GM12878 (cell line): ENCODE measurements at regions not wholly inside any gene's neighbourhood (a gene's known extent, or its start where the extent isn't known, plus 50 kb on each side); places are given as distances from the start of the nearest gene placed in this dataset.

ENCODE experiments used
- ATAC-seq: fragments of 200-7000 bp; cut with Tn5 transposase; 3 replicates; pipeline ENCODE4 v1.9.1; 2020; ENCODE audit warnings: mild to moderate bottlenecking, moderate library complexity
- BruUV-seq: library from RNA; stranded (reverse); fragments of 400-500 nt; replicated peaks from 2 replicates; lab custom pipeline; 2021; lab: Mats Ljungman, UMichigan
- CTCF ChIA-PET: fragments of 300-600 bp; sonication (Branson Sonifier 250); formaldehyde crosslinking; extraction: SDS; loops from one replicate; lab custom pipeline; 2021; ENCODE audit warnings: inconsistent platforms; lab: Yijun Ruan, JAX
- POLR2A ChIA-PET: fragments of 350-600 bp; formaldehyde crosslinking; extraction: SDS; loops from one replicate; lab custom pipeline; 2021; ENCODE audit warnings: inconsistent platforms; lab: Charles Lee
- RAD21 ChIA-PET: fragments of 300-600 bp; sonication (Branson Sonifier 250); formaldehyde crosslinking; loops from one replicate; lab custom pipeline; 2023; ENCODE audit warnings: antibody characterized with exemption; ENCODE audit not compliant: unreplicated experiment; lab: Charles Lee
- SMC1A ChIA-PET: fragments of 300-600 bp; sonication (Branson Sonifier 250); formaldehyde crosslinking; loops from one replicate; lab custom pipeline; 2023; ENCODE audit not compliant: unreplicated experiment, uncharacterized antibody; lab: Charles Lee
- DNase-seq: peaks from one replicate; pipeline ENCODE4 v3.0.0-alpha.2; 2011; ENCODE audit warnings: low read depth, low spot score
- FAIRE-seq: peaks from 3 replicates; lab custom pipeline; 2011; peaks lifted over from hg19 to GRCh38; lab: Jason Lieb, UNC
- H2AFZ ChIP-seq: 2 replicates; pipeline ENCODE4 v1.6.0; 2011; ENCODE audit warnings: low read depth, low read length, control low read depth; ENCODE audit not compliant: control insufficient read depth
- H3K27ac ChIP-seq: 2 replicates; pipeline ENCODE4 v1.5.1; 2011; ENCODE audit warnings: control low read depth; ENCODE audit not compliant: control insufficient read depth, insufficient read depth
- H3K27me3 ChIP-seq, 2 experiments: replicated peaks in 1 of 2; 2 replicates each; pipeline versions ENCODE4 v1.6.0 to v1.6.1; 2011; ENCODE audit warnings: low read length in 1 of 2; ENCODE audit not compliant: control insufficient read depth in 2 of 2, insufficient read depth in 2 of 2
- H3K36me3 ChIP-seq, 2 experiments: 2 replicates each; pipeline ENCODE4 v1.5.1; 2011; ENCODE audit warnings: low read length in 1 of 2; ENCODE audit not compliant: control insufficient read depth in 2 of 2, insufficient read depth in 2 of 2
- H3K4me1 ChIP-seq: 2 replicates; pipeline ENCODE4 v1.6.1; 2011; ENCODE audit warnings: mild to moderate bottlenecking, low read length, moderate library complexity, mixed read lengths; ENCODE audit not compliant: control insufficient read depth, insufficient read depth
- H3K4me2 ChIP-seq: 2 replicates; pipeline ENCODE4 v1.6.0; 2011; ENCODE audit warnings: control low read depth; ENCODE audit not compliant: control insufficient read depth, insufficient read depth
- H3K4me3 ChIP-seq: fragments of 200-600 bp; sonication (generic); 2 replicates; pipeline ENCODE4 v1.5.1; 2016
- H3K79me2 ChIP-seq: 2 replicates; pipeline ENCODE4 v1.6.0; 2011; ENCODE audit warnings: low read length; ENCODE audit not compliant: control insufficient read depth, insufficient read depth
- H3K9ac ChIP-seq: 2 replicates; pipeline ENCODE4 v1.8.0; 2011; ENCODE audit warnings: low read length, control low read depth, mixed read lengths; ENCODE audit not compliant: control insufficient read depth, insufficient read depth
- H3K9me3 ChIP-seq: replicated peaks from 3 replicates; pipeline ENCODE4 v1.5.1; 2011; ENCODE audit warnings: mild to moderate bottlenecking, low read length; ENCODE audit not compliant: control insufficient read depth, insufficient read depth
- H4K20me1 ChIP-seq: 2 replicates; pipeline ENCODE4 v1.6.0; 2011; ENCODE audit not compliant: control insufficient read depth, insufficient read depth
- CREB1 ChIP-seq: IDR thresholded peaks from 2 replicates; pipeline ENCODE4 v1.6.1; 2012; ENCODE audit warnings: low read depth, mild to moderate bottlenecking, inconsistent platforms
- CREM ChIP-seq: IDR thresholded peaks from 2 replicates; pipeline ENCODE4 v1.6.1; 2014; ENCODE audit warnings: antibody characterized with exemption, low read depth
- GATAD2B ChIP-seq: fragments of 450-650 bp; conservative IDR thresholded peaks from 2 replicates; pipeline ENCODE4 v1.6.1; 2017; ENCODE audit warnings: low read depth, mild to moderate bottlenecking, moderate library complexity
- JUND ChIP-seq: IDR thresholded peaks from 2 replicates; pipeline ENCODE4 v1.6.1; 2012; ENCODE audit warnings: low read depth, mild to moderate bottlenecking, low read length, improper control_type of control experiment, moderate library complexity
- MEF2A ChIP-seq: IDR thresholded peaks from 2 replicates; pipeline ENCODE4 v1.6.1; 2011; ENCODE audit warnings: low read depth, mild to moderate bottlenecking, low read length, moderate library complexity; ENCODE audit not compliant: insufficient read depth
- NFIC ChIP-seq: IDR thresholded peaks from 2 replicates; pipeline ENCODE4 v1.6.1; 2012; ENCODE audit warnings: low read depth, mild to moderate bottlenecking, inconsistent platforms, low read length, moderate library complexity
- NFYA ChIP-seq: IDR thresholded peaks from 2 replicates; pipeline ENCODE4 v1.6.1; 2011; ENCODE audit warnings: low read depth, mild to moderate bottlenecking, low read length, improper control_type of control experiment, borderline replicate concordance
- NRF1 ChIP-seq: conservative IDR thresholded peaks from 2 replicates; pipeline ENCODE4 v1.6.1; 2011; ENCODE audit warnings: mild to moderate bottlenecking, low read depth, low read length, improper control_type of control experiment
- POU2F2 ChIP-seq: IDR thresholded peaks from 3 replicates; pipeline ENCODE4 v1.6.1; 2011; ENCODE audit warnings: low read depth, mild to moderate bottlenecking, low read length, borderline replicate concordance
- SREBF2 ChIP-seq: IDR thresholded peaks from 2 replicates; pipeline ENCODE4 v1.6.1; 2012; ENCODE audit warnings: mild to moderate bottlenecking, low read length
- STAT3 ChIP-seq: IDR thresholded peaks from 2 replicates; pipeline ENCODE4 v1.6.1; 2011; ENCODE audit warnings: low read depth, low read length, improper control_type of control experiment
- WRNIP1 ChIP-seq: IDR thresholded peaks from 2 replicates; pipeline ENCODE4 v1.6.1; 2011; ENCODE audit warnings: low read depth, low read length, improper control_type of control experiment, borderline replicate concordance
- ZNF207 ChIP-seq: fragments of 450-650 bp; IDR thresholded peaks from 2 replicates; pipeline ENCODE4 v1.6.1; 2014; ENCODE audit warnings: antibody characterized with exemption, mild to moderate bottlenecking, borderline replicate concordance
- ZNF217 ChIP-seq: fragments of 450-650 bp; IDR thresholded peaks from 2 replicates; pipeline ENCODE4 v1.6.1; 2017; ENCODE audit warnings: antibody characterized with exemption, mild to moderate bottlenecking
- WGBS: methylation state at CpG from one replicate; pipeline ENCODE4 v1.1.6; 2016; ENCODE audit warnings: low lambda C conversion rate; ENCODE audit not compliant: insufficient replicate concordance, insufficient coverage; ENCODE audit errors: missing lambda C conversion rate; 5-methylcytosine and 5-hydroxymethylcytosine counted together
- in situ Hi-C: fragments of 300-500 bp; cut with MboI; formaldehyde crosslinking; loops from 9 replicates; pipeline ENCODE4 v1.14.3; 2018; ENCODE audit warnings: mixed read lengths
- intact Hi-C: fragments of 100-400 bp; cut with micrococcal nuclease; formaldehyde crosslinking; loops from one replicate; pipeline ENCODE4 v1.14.2; 2022; ENCODE audit not compliant: unreplicated experiment
- TF ChIP-seq, protein P1 (sequence below): fragments of 450-650 bp; conservative IDR thresholded peaks from 2 replicates; pipeline ENCODE4 v1.6.1; 2017; ENCODE audit warnings: mild to moderate bottlenecking, moderate library complexity

DNA sequence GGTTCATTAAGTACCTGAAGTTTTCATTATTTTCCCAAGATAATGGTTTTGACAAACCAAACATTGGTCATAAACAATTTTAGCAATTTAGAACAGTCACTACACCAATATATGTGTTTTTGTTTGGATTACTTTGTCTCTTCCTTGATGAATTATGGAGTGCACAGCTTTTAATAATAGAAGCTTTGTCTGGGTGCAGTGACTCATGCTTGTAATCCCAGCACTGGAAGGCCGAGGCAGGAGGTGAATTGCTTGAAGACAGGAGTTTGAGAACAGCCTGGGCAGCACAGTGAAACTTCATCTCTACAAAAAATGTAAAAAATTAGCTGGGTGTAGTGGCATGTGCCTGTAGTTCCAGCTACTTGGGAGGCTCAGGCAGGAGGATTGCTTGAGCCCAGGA is 89.4 kb upstream of the ANKEF1 start:
- TF ChIP-seq SREBF2: no peak
- no peak for TF ChIP-seq NFIC
- TF ChIP-seq NRF1: no peak
- TF ChIP-seq WRNIP1: no peak
- no peak for TF ChIP-seq ZNF217
- no peak for TF ChIP-seq CREB1
- TF ChIP-seq MEF2A: no peak
- TF ChIP-seq POU2F2: no peak
- TF ChIP-seq GATAD2B: no peak
- no peak for TF ChIP-seq CREM
- TF ChIP-seq, protein P1, sequence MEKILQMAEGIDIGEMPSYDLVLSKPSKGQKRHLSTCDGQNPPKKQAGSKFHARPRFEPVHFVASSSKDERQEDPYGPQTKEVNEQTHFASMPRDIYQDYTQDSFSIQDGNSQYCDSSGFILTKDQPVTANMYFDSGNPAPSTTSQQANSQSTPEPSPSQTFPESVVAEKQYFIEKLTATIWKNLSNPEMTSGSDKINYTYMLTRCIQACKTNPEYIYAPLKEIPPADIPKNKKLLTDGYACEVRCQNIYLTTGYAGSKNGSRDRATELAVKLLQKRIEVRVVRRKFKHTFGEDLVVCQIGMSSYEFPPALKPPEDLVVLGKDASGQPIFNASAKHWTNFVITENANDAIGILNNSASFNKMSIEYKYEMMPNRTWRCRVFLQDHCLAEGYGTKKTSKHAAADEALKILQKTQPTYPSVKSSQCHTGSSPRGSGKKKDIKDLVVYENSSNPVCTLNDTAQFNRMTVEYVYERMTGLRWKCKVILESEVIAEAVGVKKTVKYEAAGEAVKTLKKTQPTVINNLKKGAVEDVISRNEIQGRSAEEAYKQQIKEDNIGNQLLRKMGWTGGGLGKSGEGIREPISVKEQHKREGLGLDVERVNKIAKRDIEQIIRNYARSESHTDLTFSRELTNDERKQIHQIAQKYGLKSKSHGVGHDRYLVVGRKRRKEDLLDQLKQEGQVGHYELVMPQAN: no peak
- TF ChIP-seq NFYA: no peak
- no peak for TF ChIP-seq STAT3
- no peak for TF ChIP-seq ZNF207
- TF ChIP-seq JUND: no peak
- H3K4me3 ChIP-seq: no peak overlapping the region
- intact Hi-C loops (no loop called here), in situ Hi-C loops (no loop called here)
- H2AFZ ChIP-seq: no peak overlapping the region
- FAIRE-seq: no peak
- WGBS: 0% methylated on average over 1 of the region's 1 CpG
- H3K27me3 ChIP-seq: no peaks in the 10 kb centered on the region
- no peak for ATAC-seq
- no peak overlapping the region for H3K9ac ChIP-seq
- ChIA-PET SMC1A (no interaction called here), CTCF (no interaction called here), POLR2A (no interaction called here), RAD21 (no interaction called here)
- H3K4me2 ChIP-seq: no peak overlapping the region
- no peak for DNase-seq
- H3K79me2 ChIP-seq: no peaks in the 10 kb centered on the region
- no peaks in the 10 kb centered on the region for H3K4me1 ChIP-seq
- BruUV-seq: no TSS peak
- no peaks in the 10 kb centered on the region for H4K20me1 ChIP-seq
- no peaks in the 10 kb centered on the region for H3K9me3 ChIP-seq
- H3K36me3 ChIP-seq: no peaks in the 10 kb centered on the region
- H3K27ac ChIP-seq: no peak overlapping the region
